RKO (cell line): ENCODE measurements at regions not wholly inside any gene's neighbourhood (a gene's known extent, or its start where the extent isn't known, plus 50 kb on each side); places are given as distances from the start of the nearest gene placed in this dataset.

Source experiments
- DNase-seq: peaks from one replicate; pipeline ENCODE4 v3.0.0-alpha.2; 2016; ENCODE audit warnings: low spot score

GRCh38 chr10:128976856-128977255 lies 490.2 kb upstream of the MGMT start:
- no peak for DNase-seq

GRCh38 chr10:128978211-128978610 lies 488.8 kb upstream of the MGMT start:
- no peak for DNase-seq

GRCh38 chr10:128979405-128979804 lies 487.6 kb upstream of the MGMT start:
- DNase-seq = no peak

GRCh38 chr10:128981251-128981650 lies 485.8 kb upstream of the MGMT start:
- no peak for DNase-seq

GRCh38 chr10:128981881-128982615 lies 485.0 kb upstream of the MGMT start:
- DNase-seq = no peak

- no peak for DNase-seq
Measured at GRCh38 chr10:128982616-128982915, 484.5 kb upstream of the MGMT start.

GRCh38 chr10:128985036-128985435 lies 482.0 kb upstream of the MGMT start:
- DNase-seq = no peak

- DNase-seq = no peak
Measured at GRCh38 chr10:128990986-128991385, 476.1 kb upstream of the MGMT start.

- no peak for DNase-seq
Measured at GRCh38 chr10:128992770-128993169, 474.3 kb upstream of the MGMT start.

GRCh38 chr10:128993443-128993842 lies 473.6 kb upstream of the MGMT start:
- DNase-seq = no peak

GRCh38 chr10:128993911-128994538 lies 473.0 kb upstream of the MGMT start:
- no peak for DNase-seq

- DNase-seq = no peak
Measured at GRCh38 chr10:128994598-128995143, 472.4 kb upstream of the MGMT start.

- DNase-seq = no peak
Measured at GRCh38 chr10:128995676-128996075, 471.4 kb upstream of the MGMT start.

- DNase-seq = no peak
Measured at GRCh38 chr10:128996092-128996491, 470.9 kb upstream of the MGMT start.

GRCh38 chr10:128998101-128998805 lies 468.8 kb upstream of the MGMT start:
- no peak for DNase-seq

- no peak for DNase-seq
Measured at GRCh38 chr10:129004398-129004797, 462.6 kb upstream of the MGMT start.

- no peak for DNase-seq
Measured at GRCh38 chr10:129005080-129005479, 462.0 kb upstream of the MGMT start.

- DNase-seq = no peak
Measured at GRCh38 chr10:129005804-129006203, 461.2 kb upstream of the MGMT start.

- no peak for DNase-seq
Measured at GRCh38 chr10:129018511-129018910, 448.5 kb upstream of the MGMT start.

- DNase-seq = no peak
Measured at GRCh38 chr10:129020651-129021330, 446.2 kb upstream of the MGMT start.

GRCh38 chr10:129021594-129022304 lies 445.3 kb upstream of the MGMT start:
- DNase-seq = no peak

GRCh38 chr10:129023082-129023481 lies 444.0 kb upstream of the MGMT start:
- DNase-seq = no peak
